HG03060 (cell line): ENCODE measurements at regions not wholly inside any gene's neighbourhood (a gene's known extent, or its start where the extent isn't known, plus 50 kb on each side); places are given as distances from the start of the nearest gene placed in this dataset.

ENCODE experiments used
- ATAC-seq: cut with Tn5 transposase; IDR thresholded peaks from one replicate; pipeline ENCODE4 v1.9.1; 2021; ENCODE audit warnings: low read depth, moderate number of reproducible peaks; ENCODE audit not compliant: unreplicated experiment

- ATAC-seq: no peak
Observed at GRCh38 chr6:43911354-43912115, 141.5 kb downstream of the VEGFA start.

GRCh38 chr6:43910638-43911353 lies 140.8 kb downstream of the VEGFA start:
- ATAC-seq: no peak

- no peak for ATAC-seq
Observed at GRCh38 chr6:43910149-43910637, 140.2 kb downstream of the VEGFA start.

GRCh38 chr6:43909474-43910148 lies 139.6 kb downstream of the VEGFA start:
- no peak for ATAC-seq

GRCh38 chr6:43907789-43908472 lies 137.9 kb downstream of the VEGFA start:
- ATAC-seq: no peak

- ATAC-seq: no peak
Observed at GRCh38 chr6:43907312-43907711, 137.3 kb downstream of the VEGFA start.

- no peak for ATAC-seq
Observed at GRCh38 chr6:43904311-43905123, 134.5 kb downstream of the VEGFA start.

GRCh38 chr6:43903739-43904290 lies 133.8 kb downstream of the VEGFA start:
- ATAC-seq: no peak

- no peak for ATAC-seq
Observed at GRCh38 chr6:43901733-43902230, 131.8 kb downstream of the VEGFA start.

- no peak for ATAC-seq
Observed at GRCh38 chr6:43900916-43901732, 131.1 kb downstream of the VEGFA start.

- ATAC-seq: no peak
Observed at GRCh38 chr6:43900560-43900915, 130.5 kb downstream of the VEGFA start.

- no peak for ATAC-seq
Observed at GRCh38 chr6:43899830-43900229, 129.8 kb downstream of the VEGFA start.

GRCh38 chr6:43898358-43899131 lies 128.5 kb downstream of the VEGFA start:
- ATAC-seq: no peak

GRCh38 chr6:43897571-43898302 lies 127.7 kb downstream of the VEGFA start:
- no peak for ATAC-seq

- no peak for ATAC-seq
Observed at GRCh38 chr6:43896329-43897255, 126.6 kb downstream of the VEGFA start.

GRCh38 chr6:43895656-43896328 lies 125.8 kb downstream of the VEGFA start:
- no peak for ATAC-seq
